ENCODE measurements at regions not wholly inside any gene's neighbourhood (a gene's known extent, or its start where the extent isn't known, plus 50 kb on each side); places are given as distances from the start of the nearest gene placed in this dataset.

- no peaks in the 10 kb centered on the region for H3K9me3 ChIP-seq (ENCODE audit: control insufficient read depth, low read depth, low read length)
- TF ChIP-seq, protein P1, sequence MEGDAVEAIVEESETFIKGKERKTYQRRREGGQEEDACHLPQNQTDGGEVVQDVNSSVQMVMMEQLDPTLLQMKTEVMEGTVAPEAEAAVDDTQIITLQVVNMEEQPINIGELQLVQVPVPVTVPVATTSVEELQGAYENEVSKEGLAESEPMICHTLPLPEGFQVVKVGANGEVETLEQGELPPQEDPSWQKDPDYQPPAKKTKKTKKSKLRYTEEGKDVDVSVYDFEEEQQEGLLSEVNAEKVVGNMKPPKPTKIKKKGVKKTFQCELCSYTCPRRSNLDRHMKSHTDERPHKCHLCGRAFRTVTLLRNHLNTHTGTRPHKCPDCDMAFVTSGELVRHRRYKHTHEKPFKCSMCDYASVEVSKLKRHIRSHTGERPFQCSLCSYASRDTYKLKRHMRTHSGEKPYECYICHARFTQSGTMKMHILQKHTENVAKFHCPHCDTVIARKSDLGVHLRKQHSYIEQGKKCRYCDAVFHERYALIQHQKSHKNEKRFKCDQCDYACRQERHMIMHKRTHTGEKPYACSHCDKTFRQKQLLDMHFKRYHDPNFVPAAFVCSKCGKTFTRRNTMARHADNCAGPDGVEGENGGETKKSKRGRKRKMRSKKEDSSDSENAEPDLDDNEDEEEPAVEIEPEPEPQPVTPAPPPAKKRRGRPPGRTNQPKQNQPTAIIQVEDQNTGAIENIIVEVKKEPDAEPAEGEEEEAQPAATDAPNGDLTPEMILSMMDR (conservative IDR thresholded peaks at IDR 0.05): no peak
Observed at GRCh38 chr9:13493697-13494096, 214.2 kb upstream of the MPDZ start.

More at GRCh38 chr9:13493697-13494096, 214.2 kb upstream of the MPDZ start:
- Histone ChIP-seq H3K18ac (ENCODE audit: insufficient read length, low read depth, low read length) (no peak overlapping the region), H3K79me2 (ENCODE audit: insufficient read depth, low read length) (no peaks in the 10 kb centered on the region), H2BK20ac (ENCODE audit: low read depth, low read length, poor library complexity, severe bottlenecking) (no peak overlapping the region), H2AFZ (ENCODE audit: low read length) (no peak overlapping the region), H3K56ac (ENCODE audit: insufficient read length, low read depth, low read length) (no peak overlapping the region), H2BK120ac (ENCODE audit: low read depth, low read length, poor library complexity, severe bottlenecking) (no peak overlapping the region), H3K14ac (ENCODE audit: insufficient read depth, low read length) (no peak overlapping the region), H2BK12ac (ENCODE audit: insufficient read length, low read depth, low read length) (no peak overlapping the region), H4K20me1 (ENCODE audit: control insufficient read depth, insufficient read depth, insufficient read length) (no peaks in the 10 kb centered on the region), H3K4me1 (ENCODE audit: insufficient read depth, low read length) (peaks cover 18% of the 10 kb centered on the region), H4K8ac (replicated peaks; ENCODE audit: insufficient read length, low read depth, low read length) (no peak overlapping the region), H2AK5ac (ENCODE audit: insufficient read length, low read length) (no peak overlapping the region), H3K27ac (ENCODE audit: insufficient read length, low read depth, low read length) (peak overlapping the region; percentile 92), H3K4me2 (ENCODE audit: insufficient read depth, insufficient read length, low read length) (no peak overlapping the region), H3T11ph (ENCODE audit: low read length) (no peak overlapping the region), H2BK15ac (ENCODE audit: low read depth, low read length) (no peak overlapping the region), H2BK5ac (ENCODE audit: insufficient read length, low read length) (no peak overlapping the region), H3K23ac (ENCODE audit: insufficient read length, low read depth, low read length) (no peak overlapping the region), H3K27me3 (ENCODE audit: insufficient read depth, low read length) (no peaks in the 10 kb centered on the region), H3K4ac (ENCODE audit: low read depth, low read length) (no peak overlapping the region), H4K91ac (ENCODE audit: insufficient read length, low read depth, low read length) (no peak overlapping the region), H3K9ac (ENCODE audit: extremely low read depth, insufficient read length, low read length) (no peak overlapping the region), H3K79me1 (ENCODE audit: insufficient read depth, low read depth, low read length, poor library complexity, severe bottlenecking) (no peaks in the 10 kb centered on the region), H3K23me2 (ENCODE audit: insufficient read length, low read depth, low read length, poor library complexity, severe bottlenecking) (no peaks in the 10 kb centered on the region), H4K5ac (ENCODE audit: insufficient read length, low read depth, low read length) (no peak overlapping the region)
- H3K27me3 Mint-ChIP-seq (ENCODE audit: low read depth): no peaks in the 10 kb centered on the region
- H3K9me3 Mint-ChIP-seq: peaks cover 0 to 9% of the 10 kb centered on the region in 2 experiments; a peak in 2 of 5 replicates
- no peak overlapping the region; a peak in 1 of 5 replicates for H3K4me3 Mint-ChIP-seq
- H3K27ac Mint-ChIP-seq: peak overlapping the region in 2 of 3 experiments; percentile 83 to 88; a peak in 4 of 7 replicates
- no peak for DNase-seq
- H3K4me1 Mint-ChIP-seq: peaks cover 56 to 61% of the 10 kb centered on the region in 2 experiments
- H3K36me3 Mint-ChIP-seq (ENCODE audit: insufficient read depth in 1 of 3, low read depth in 3 of 3): peaks cover 0 to 9% (median 0%) of the 10 kb centered on the region in 3 experiments; a peak in 3 of 7 replicates
- WGBS (ENCODE audit: extremely low coverage, insufficient read length, low lambda C conversion rate): no CpG with 5 or more reads among the region's 3 CpGs
